ENCODE measurements at regions not wholly inside any gene's neighbourhood (a gene's known extent, or its start where the extent isn't known, plus 50 kb on each side); places are given as distances from the start of the nearest gene placed in this dataset.

DNA sequence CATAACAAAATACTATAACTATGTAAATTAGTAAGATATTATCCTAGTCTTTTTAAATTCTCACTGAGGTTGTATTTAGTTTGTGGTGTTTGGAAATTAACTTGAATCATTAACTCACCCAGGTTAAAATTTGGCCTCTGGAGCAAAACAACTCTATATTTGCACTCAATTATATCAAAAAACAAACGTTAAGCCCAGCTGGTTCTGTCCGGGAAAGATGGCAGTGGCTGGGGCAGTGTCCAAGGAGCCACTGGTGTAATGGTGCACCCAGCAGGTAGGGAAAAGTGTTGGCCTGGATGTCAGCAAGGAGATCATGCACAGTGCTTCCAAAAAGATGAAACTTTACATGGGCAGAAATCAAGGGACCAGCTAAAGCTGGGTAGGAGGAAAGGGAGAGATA, 285.3 kb upstream of the CITED2 start:
- TF ChIP-seq CTCF (IDR thresholded peaks at IDR 0.05; ENCODE audit: low read length) (no peak), EZH2 (optimal IDR thresholded peaks at IDR 0.05; ENCODE audit: low read depth, low read length) (no peak)
